Stimulated activated naive CD8-positive, alpha-beta T cell treated with anti-CD3 and anti-CD28 coated beads, Interleukin-15, Interleukin-2, amounts not matched to agents 100 U/mL and 50 U/mL, for 24 hours (primary cell): ENCODE measurements at regions not wholly inside any gene's neighbourhood (a gene's known extent, or its start where the extent isn't known, plus 50 kb on each side); places are given as distances from the start of the nearest gene placed in this dataset.
"Not testable (repeated sequence)": the region's sequence is repeated elsewhere in the genome, so short reads cannot be mapped to it uniquely, and the experiment has no call there.

Source experiments
- ATAC-seq: fragments of 150-1000 bp; cut with Tn5 transposase; one replicate; pipeline ENCODE4 v1.10.0; 2021
- DNase-seq: peaks from one replicate; pipeline ENCODE4 v3.0.0; 2021

GRCh38 chr4:123600987-123601904 lies 204.7 kb downstream of the SPRY1 start:
- DNase-seq (no peak), ATAC-seq (no peak)

- ATAC-seq (no peak), DNase-seq (no peak)
These were observed 205.4 kb downstream of the SPRY1 start for GRCh38 chr4:123602007-123602406.

DNA sequence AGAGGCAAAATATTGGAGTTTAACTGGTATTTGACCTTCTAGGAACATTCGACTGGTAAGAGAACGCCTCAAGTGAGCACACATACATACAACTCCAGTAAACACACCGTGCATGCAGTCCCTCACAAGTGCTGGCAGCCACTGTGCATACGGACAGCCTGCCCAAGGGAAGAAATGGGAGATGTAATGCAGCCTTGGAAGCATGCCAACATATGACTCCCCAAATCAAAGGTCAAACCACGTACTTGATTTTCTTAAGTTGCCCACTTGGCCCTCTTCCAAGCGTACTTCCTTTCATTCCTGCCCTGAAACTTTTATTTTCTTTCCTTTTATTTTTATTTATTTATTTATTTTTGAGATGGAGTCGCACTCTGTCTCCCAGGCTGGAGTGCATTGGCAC lies 206.6 kb downstream of the SPRY1 start:
- ATAC-seq = no peak
- peak; percentile 21 for DNase-seq

- ATAC-seq, DNase-seq: not testable (repeated sequence)
These were observed 209.2 kb downstream of the SPRY1 start for GRCh38 chr4:123605797-123606196.

DNA sequence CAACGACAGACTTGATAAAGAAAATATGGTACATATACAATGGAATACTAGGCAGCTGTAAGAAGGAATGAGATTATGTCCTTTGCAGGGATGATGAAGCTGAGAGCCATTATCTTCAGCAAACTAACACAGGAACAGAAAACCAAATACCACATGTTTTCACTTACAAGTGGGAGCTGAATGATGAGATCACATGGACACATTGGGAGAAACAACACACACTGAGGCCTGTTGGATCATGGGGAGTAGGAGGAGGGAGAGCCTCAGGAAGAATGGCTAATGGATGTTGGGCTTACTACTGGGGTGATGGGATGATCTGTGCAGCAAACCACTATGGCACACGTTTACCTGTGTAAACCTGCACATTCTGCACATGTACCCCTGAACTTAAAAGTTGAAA lies 209.7 kb downstream of the SPRY1 start:
- DNase-seq (no peak), ATAC-seq (no peak)

DNA sequence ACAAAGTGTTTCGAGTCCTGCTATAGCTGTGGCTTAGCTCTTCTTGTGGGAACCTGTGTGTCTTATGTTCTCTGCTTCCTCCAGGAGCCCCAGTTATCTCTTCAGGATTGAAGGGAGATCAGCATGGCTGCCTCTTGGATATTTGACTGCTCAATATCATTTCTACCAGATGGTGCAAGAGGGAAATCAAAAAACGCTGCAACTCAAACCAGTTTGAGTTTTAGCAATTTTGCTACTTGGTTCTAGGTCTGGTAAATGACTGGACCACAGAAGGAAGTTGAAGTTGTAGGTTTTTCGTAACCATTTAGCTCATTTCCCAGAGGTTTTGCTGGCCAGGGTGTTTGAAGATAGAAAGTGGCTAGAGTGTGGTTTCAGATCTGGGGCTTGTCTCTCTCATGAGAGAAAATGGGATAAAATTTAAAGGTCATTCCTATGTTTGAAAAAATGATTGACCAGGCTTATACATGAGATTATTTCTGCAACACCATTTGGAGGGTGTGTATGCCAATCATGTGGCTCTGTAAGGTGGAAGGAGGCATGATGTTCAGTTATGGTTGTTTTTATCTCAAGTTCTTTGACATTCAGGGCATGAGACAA lies 210.4 kb downstream of the SPRY1 start:
- peak; percentile 65 for ATAC-seq
- DNase-seq = no peak

DNA sequence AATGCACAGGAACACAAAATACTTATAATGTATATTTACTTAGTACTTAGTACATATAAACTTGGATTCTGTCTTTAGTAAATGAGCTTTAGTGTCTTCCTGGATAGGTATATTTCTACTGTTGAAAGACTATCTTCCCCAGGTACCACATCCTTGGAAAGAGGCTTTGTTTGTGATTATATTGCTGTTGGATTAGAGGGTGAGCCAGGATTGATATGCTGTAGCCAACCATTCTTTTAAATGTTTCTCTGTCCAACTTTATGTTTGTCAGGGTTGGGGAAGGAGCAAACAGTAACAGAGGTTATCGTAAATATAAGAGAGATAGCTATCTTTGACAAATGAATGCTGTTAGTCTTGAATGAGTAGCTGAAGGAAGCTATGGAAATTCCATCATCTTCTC lies 213.2 kb downstream of the SPRY1 start:
- no peak for ATAC-seq

GRCh38 chr4:123613586-123614344 lies 217.2 kb downstream of the SPRY1 start:
- no peak for ATAC-seq

More for the DNA sequence above, 213.2 kb downstream of the SPRY1 start:
- DNase-seq = no peak

DNA sequence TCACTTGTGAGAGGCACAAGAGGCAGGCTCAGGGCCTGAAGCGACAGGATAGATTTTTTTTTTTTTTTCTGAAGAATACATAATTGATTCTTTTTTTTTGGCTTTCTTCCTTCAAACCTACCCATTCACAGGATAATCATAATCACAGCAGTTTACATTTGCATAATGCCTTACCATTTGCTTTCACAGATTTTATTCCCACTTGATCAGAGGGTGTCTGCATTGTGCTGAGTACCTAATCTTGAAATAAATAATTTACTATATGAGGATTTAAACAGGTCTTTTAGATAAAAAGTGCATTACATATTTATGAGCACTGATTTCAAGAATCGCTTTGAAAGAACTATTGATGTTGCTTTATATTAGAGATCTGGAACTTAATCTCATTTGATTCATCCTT lies 219.3 kb downstream of the SPRY1 start:
- DNase-seq (no peak), ATAC-seq (no peak)

More at GRCh38 chr4:123613586-123614344, 217.2 kb downstream of the SPRY1 start:
- DNase-seq = no peak

GRCh38 chr4:123616951-123617461 lies 220.4 kb downstream of the SPRY1 start:
- ATAC-seq (peak; percentile 82), DNase-seq (peak; percentile 31)

DNA sequence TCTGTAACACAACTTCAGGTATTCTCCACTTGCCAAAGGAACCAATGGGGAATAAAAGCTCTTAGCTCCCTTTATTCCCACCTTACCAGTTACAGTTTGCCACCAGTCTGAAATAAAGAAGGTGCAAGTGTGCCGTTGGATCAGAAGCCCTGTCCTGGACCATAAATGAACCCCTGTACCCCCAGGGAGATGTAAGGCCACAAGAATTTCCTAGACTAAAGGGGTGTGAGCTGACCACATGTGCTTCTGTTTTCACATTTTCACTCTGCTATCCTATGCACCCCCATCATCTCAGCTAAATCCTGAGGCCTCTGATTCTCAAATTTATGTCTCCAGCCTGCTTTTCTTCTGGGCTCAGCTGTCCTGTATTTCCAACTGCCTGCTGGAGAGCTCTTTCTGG lies 221.2 kb downstream of the SPRY1 start:
- DNase-seq (no peak), ATAC-seq (no peak)

GRCh38 chr4:123618606-123619005 lies 222.0 kb downstream of the SPRY1 start:
- DNase-seq = no peak
- ATAC-seq = no peak

- ATAC-seq (no peak), DNase-seq (no peak)
These were observed 222.7 kb downstream of the SPRY1 start for GRCh38 chr4:123619326-123619725.

DNA sequence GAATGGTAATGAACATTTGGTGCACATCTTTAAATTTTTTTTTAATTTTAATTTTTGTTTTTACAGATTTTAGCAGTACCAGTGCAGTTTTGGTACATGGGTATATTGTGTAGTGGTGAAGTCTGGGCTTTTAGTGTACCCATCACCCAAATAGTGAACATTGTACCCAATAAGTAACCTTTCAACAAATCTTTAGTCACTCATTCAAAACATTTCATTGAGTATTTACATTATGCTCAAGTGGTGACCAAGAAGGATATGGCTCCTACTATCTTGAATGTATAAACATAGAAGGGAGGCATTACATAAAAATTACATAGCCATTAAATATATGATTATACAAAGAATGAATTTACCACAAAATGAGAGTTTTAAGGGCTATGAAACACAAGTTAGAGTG lies 223.3 kb downstream of the SPRY1 start:
- ATAC-seq = no peak
- no peak for DNase-seq

- ATAC-seq = no peak
- DNase-seq = no peak
These were observed 224.6 kb downstream of the SPRY1 start for GRCh38 chr4:123621072-123621705.

DNA sequence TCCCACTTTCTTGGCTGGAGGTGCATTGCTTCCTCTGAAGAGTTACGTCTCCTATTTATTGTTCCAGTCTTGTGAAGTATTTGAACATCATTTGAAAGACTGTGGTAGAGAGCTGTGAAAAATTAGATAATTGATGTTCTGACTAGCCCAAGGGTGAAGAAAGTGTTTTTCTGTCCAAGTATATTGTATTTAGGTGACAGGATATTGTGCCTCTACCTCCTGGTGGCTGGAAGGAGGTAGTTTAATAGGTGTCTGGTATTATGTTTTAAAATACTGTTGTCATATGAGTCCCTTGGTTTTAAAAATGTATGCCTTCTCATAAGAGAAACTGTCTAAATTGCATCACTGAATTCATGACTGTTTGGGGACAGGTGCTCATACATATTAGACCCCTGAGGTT lies 226.0 kb downstream of the SPRY1 start:
- DNase-seq (no peak), ATAC-seq (no peak)

DNA sequence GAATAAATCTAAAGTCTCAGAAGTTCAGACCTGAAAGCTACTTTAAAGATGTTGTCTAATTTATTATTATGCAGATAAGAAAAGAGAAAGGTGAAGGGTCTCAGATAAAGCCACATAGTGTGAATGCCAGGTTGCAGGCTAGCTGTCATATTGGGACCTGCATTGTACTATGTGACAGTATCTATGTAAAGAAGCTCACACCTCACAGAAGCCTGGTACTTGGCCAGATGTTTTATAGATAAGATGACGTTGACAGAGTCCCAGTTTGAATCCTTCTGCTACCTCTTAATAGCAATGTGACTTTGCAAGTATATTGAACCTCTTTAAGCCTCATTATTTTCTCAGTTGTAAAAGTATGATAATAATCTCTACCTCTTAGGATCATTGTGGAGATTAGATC lies 227.0 kb downstream of the SPRY1 start:
- no peak for ATAC-seq
- no peak for DNase-seq

DNA sequence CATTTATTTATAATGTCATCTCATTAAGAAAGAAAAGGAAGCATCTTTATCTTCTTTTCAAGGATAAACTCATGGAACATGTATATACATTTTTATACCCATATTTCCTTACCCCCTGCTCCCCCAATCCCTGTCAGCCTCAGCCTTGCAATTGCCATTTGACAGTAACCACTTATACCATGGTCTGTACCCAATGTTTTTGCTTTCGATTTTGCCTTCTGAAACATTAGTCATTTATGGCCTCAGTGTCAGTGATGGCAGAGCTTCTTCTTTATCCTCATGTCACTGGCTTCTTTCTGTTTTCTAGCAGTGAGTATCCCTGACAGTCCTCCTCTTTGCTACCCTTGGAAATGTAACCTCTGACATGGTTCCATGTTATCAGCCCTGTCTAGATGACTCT lies 228.4 kb downstream of the SPRY1 start:
- ATAC-seq (peak; percentile 79), DNase-seq (no peak)

- ATAC-seq = no peak
- DNase-seq = no peak
These were observed 231.7 kb downstream of the SPRY1 start for GRCh38 chr4:123628288-123628687.

- DNase-seq = no peak
These were observed 235.4 kb downstream of the SPRY1 start for GRCh38 chr4:123631786-123632692.

GRCh38 chr4:123632693-123633030 lies 236.1 kb downstream of the SPRY1 start:
- DNase-seq = no peak

More at GRCh38 chr4:123631786-123632692, 235.4 kb downstream of the SPRY1 start:
- peak; percentile 65 for ATAC-seq

More at GRCh38 chr4:123632693-123633030, 236.1 kb downstream of the SPRY1 start:
- no peak for ATAC-seq
